CD4-positive, alpha-beta T cell treated with Interleukin-17A for 4 hours (primary cell): ENCODE measurements at regions not wholly inside any gene's neighbourhood (a gene's known extent, or its start where the extent isn't known, plus 50 kb on each side); places are given as distances from the start of the nearest gene placed in this dataset.

Experiments used
- DNase-seq: peaks from one replicate; pipeline ENCODE4 v3.0.0-alpha.2; 2020; ENCODE audit warnings: mixed read lengths

DNA sequence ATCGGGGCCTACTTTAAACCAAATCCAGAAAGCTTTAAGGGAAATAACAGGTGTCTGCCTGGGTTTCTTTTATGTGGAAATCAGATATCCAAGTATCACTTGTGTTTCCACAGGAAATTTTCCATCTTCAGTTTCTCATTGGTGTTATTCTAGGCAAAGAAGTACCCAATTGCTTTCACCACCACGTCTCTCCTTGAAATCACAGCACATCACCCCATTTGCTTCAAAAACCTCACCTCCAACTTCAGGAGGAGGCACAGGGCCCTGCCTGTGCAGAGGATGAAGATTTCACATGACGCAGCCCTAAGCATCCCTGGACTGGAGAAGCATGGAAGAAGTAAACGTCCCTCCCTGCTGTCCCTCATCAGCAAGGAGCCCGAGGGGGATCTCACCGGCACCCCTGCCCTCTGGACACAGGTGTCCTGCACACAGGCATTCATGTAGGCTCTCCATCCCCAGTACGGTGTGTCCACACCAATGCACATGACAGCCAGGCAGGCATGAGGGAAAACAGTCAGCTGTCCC, 182.3 kb downstream of the TBXT start:
- DNase-seq: no peak

DNA sequence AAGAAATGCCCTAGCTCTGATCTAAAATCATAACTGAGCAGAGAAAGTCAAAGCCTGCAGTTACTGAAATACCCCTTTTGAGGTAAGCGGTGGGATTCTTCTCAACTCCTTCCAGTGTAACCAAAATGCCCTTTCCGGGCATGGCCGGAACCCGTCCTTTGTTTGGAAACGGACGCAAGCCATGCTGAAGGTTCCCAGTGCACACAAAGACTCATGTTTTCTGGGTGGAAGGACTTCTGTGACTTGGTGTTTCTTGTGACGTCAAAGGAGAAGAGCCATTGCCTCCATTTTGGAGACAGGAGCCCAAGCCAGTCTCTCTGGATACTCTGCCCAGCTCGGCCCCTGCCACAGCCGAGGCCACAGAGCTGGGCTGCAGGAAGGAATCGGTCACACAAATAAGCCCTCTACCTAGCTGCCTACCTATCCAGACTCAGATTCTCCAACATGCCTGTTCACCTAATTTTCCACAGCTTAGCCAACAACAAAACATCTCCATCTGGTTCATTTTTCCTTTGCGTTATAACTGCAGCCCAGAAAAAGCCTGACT, 182.8 kb downstream of the TBXT start:
- DNase-seq: no peak

DNA sequence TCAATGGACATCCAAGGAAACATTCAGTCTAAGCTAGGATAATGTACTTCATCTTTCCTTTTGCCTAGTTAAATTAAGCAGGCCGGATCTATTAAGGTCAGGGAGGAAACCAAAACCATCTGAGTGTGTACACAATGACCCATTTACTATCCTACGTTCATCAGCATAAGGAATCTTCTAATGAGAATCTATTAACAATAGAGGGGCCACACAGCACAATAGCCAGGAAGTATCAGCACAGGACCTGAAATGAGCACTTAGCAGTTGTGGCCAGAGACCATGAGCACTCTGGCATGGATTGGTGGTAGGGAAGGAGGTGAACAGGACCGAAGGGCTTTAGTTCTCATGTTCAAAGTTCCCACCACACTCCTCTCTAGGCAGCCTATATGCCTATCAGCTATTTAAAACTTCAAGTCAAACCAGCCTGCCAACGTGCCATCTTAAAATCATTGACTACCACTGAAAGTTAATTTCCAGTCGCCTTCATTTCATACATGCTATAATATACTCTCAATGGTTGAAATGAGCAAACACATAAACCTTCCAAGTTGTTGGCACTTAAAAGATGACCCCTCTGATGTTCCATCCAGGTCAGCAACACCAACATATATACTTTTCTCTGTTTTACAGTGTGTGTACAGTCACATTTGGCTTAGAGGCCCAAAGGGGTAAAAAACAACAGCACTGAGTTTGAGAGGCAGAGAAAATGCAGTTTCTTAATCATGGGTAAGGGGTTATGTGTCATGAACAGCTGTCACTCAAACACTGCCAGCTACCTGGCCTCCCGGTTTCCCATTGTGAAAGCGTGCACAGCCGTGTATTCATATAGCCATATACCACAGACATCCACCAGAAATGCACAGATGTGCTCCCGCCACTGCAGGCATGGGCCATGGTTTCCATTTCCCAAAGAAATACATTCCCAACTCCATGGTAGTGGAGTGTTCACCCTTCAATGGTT, 184.3 kb downstream of the TBXT start:
- DNase-seq: no peak

DNA sequence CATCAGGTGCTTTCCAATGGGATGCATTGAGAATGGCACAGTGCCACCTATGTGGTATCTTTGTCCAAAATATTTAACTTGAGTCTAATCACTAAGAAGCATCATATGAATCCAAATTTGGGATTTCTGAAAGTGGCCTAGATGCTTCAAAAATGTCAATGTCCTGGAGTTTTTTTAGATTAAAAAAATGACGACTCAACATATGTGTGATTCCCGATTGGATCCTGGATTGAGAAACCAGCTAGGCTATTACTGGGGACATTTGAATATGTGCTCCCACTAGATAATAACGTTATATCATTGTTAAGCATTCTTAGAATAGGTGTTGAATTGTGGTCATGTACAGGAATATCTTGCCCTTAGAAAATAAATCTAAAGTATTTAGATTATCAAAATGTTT, 189.2 kb downstream of the TBXT start:
- no peak for DNase-seq

DNA sequence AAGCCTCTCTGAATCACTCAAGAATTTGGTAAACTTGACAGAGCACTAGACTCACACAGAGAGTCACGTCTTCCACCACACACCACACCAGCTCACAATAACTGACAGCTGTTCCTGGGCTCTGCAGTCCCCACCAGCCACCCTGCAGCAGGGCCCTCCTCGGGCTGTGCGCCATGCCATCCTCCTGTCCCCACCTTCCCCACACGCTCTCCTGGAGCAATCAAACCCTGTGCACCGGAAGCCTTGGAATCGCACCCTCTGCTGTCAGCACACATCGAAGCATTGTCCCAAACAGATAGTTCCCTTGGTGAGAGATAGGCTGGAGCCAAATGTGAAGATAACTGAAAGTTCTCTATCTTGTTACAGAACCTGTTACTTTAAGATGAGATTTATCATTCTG, 191.0 kb downstream of the TBXT start:
- no peak for DNase-seq

DNA sequence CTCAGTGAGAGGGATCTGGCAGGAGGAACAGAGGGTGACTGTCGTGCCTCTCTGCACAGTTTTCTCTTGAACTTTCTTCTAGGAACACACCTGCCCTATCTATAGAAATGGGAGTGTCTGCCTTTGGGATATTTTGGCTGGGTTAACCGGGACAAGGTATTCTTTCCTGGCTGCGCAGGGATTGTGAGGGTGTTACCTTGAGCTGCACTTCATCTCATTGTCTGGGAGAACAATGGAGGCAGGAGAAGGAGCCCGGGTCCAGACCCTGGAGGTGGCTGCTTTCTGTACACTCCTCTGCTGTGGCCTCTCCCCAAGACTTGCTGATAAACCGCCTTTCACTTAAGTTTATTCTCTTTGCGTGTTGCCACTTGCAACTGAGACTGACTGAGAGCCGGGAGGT, 192.8 kb downstream of the TBXT start:
- no peak for DNase-seq

DNA sequence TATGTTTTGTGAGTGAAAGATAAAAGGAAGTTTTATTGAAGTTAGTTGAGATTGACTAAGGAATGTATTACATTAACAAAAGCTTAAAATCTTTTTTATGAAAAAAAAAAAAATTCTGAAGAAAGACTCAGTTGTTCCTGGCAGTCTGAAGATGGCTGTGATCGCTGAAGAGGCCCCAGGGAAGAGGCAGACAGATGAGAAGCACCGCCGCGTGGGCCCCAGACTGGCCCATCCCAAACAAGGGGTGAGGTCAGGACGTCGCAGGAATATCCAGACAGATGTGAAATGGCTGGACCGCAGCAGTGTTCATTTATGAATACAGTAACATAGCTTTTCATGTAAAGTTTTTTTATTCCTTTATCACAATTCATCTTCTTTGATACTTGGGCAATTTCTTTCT, 194.2 kb downstream of the TBXT start:
- DNase-seq: no peak

DNA sequence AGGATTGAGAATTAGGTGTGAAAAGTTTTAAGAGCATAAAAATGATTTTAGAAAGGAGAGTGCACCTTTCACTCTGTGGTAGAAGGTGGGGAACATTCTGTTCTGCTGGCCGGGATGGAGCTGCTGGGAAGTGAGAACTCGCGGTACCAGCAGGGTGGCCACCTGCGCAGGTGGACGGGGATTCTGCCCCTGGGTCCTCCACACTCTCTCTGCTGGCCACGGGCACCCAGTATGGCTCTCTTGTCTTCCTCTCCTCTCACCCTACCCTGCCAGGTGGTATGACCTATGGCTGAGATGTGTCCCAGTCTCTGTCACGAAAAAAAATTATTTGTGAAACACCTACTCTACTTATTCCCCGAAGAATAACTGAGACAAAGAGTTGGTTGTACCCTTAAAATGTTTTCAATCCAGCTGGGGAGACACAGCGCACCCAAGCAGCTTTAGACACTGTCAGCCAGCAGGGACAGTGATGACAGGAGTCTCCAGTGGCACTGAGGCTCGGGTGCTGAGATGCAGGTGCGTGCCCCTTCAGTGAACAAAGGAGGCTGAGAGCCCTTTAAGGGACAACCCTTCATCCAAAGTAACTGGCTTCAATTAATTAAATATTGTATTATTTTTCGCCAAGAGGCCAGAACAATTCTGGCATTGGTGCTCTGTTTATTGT, 195.4 kb downstream of the TBXT start:
- no peak for DNase-seq

DNA sequence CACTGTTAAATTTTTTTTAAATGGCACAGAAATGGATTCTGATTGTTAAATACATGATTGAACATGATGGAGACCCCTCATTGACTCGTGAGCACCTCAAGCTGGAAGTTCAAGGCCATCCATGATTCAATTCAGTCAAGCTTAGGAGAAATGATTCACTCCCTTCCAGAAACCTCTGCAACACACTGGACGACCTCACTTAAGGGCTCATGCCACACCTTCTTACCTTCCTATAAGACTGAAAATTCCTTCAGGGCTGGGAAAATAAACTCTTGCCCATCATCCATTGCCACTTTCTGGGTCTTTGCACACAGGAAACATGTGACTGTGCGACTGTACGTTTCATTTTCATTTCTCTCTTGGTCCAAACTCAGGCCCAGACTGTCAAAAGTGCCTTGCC, 196.4 kb downstream of the TBXT start:
- no peak for DNase-seq

DNA sequence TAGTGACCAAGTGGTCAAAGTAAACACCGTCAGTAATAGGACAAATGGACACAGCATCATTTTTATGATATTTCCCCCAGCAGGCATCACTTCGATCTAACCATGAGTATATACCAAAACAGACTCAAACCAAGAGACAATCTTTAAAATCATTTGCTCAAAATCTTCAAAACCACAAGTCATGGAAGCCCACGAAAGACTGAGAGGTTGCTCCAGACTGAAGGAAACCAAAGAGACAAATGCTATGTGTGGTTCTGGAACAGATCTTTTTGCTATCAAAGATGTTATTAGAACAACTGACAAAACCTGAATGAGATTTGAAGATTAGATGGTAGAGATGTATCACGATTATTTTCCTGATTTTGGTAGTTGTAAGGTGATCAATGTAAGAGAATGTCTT, 197.7 kb downstream of the TBXT start:
- DNase-seq: no peak

DNA sequence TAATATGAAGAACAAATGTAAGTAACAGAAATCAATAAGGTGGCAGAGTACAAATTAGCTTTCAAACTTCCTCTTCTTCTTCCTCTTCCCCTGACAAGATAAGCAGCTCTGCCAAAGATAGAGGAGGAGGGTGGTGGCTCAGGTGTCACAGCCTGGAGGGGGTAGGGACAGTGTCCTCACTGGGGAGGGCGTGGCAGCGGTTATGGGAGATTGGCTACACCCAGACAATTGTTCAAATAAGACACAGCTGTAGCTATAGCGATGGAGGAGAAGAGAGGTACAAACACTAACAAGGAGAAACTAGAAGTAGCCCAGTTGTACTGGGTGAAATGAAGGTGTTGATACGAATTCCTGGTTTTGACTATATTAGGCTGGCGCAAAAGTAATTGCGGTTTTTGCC, 198.5 kb downstream of the TBXT start:
- no peak for DNase-seq

DNA sequence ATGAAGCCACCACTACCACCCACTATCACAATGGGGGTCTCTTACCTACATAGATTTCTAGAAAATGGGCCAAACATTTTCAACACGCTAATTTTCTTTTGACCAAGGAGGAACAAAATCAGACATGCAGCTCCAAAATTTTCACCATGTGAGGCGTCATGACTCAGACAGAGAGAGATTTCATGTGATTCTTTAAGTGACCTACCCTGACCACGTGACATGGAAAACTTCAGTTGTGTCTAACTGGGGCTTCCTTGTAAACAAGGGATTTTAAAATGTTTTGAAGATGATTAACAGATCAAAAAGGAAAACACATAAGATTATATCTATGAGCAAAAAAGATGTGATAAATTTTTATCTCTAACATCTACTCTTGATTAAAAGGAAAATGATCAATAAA, 199.2 kb downstream of the TBXT start:
- DNase-seq: no peak

DNA sequence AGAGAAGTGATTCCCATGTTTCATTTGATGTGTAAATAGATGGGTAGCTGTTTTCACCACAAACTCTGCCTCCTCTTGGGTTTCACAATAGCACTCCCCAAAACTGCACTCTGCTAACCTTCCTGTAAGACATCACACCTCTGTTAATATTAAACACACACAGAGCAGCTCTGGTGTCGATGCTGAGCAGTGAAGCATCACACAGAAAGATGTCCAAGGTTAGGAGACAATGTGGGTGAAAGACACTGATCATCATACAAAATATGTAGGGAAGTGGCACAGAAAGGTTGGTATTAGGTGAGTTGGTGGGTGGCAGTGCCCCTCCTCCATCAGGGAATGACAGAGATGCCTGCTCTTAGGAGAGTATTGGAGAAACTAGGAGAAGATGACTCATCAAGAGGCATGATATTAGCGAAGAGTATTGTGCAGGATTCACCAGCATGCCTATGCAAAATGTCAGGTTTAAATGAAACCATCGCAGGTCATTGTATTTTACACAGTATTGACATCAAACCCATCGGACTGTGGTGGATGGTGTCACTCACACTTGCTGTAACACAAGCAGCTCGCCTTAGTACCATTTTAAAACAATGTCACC, 199.7 kb downstream of the TBXT start:
- DNase-seq: no peak

DNA sequence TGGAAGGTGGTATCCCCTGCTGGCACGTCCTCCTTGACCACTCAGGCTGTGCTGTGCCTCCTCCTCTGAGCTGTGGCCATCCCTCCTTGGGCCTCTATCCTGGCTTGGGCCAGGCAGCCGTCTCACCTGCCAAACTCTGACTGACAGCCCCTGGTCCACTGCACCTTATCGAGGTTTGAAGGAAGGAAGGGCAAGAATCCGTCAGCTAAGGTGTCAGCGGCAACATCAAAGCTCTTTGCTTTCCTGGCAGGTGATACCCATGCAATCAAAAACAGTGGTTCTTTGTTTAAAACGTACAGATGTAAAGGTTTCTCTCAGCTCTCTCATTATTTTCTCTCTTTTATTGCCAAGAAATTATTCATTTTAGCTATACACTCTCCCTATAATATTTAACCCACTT, 203.9 kb downstream of the TBXT start:
- DNase-seq: no peak

DNA sequence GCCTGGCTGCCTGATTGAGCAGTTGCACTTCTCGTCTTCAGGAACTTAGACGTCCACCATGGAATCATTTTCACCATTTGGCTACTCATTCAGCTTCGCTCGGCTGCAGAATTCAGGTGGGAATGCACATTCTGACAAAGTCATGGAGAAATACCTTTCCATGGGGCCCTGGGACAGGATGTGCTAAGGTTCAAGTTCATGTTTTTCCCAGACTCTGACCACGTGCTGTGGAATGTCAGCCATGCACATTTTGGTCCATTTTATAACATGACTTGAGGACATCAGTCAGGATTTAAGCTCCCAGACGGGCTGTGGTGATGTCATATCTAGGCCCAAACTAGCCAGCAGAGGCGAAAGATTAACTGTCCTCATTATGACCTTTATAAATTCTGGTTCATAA, 205.3 kb downstream of the TBXT start:
- DNase-seq: no peak

DNA sequence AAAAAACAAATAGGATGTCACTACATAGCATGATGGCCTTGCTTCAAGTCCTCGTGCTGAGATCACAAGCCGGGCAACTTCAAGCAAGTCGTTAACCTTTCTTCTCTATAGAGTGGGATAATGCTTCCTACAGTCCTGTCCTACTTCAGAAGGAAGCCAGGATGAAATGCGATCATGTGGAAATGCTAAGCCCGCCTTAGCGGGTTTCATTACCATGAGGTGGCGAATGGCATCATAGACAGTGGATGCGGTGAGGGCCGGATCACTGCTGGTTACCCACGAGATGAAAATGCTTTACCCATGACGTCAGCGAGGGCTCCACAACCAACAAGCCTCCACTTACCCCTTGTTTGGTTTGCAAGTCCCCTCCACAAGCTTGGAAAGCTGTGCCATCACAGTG, 206.4 kb downstream of the TBXT start:
- DNase-seq: no peak

DNA sequence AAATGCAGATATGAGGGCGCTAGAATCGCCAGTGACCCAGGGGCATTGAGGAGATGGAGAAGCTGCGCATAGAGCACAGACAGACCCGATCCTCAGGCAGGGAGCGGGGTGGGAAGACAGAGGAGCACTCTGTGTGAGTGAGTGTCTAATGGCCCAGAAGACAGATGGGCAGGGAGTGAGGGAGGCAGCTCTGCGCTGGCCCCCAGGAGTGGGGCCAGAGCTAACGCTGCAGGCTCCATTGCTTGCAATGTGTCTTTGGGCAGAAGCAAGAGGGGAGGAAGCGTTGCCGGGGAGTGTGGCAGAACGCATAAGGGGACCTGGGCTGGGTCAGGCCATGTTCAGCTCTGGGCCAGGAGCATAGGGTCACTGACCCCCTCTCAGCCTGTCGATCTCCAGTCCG, 207.0 kb downstream of the TBXT start:
- no peak for DNase-seq

DNA sequence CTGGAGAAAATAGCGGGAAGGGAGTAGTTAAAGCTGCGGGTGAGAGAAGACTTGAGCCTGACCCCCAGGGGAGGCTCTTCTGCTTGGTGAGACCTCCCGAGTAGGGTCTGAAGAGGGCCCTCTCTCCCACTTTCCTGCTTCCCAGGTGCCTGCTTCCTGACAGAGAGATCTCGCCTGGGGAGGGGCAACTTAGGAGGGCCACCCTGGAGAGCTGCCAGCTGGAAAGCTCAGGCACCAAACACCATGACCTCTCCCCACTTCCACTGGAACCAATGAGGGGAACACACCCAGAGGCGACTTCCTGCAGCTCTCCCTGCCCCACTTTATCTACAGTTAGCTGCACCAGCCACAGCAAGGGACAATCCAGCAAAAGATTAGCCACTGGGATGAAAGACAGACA, 208.0 kb downstream of the TBXT start:
- DNase-seq: no peak

DNA sequence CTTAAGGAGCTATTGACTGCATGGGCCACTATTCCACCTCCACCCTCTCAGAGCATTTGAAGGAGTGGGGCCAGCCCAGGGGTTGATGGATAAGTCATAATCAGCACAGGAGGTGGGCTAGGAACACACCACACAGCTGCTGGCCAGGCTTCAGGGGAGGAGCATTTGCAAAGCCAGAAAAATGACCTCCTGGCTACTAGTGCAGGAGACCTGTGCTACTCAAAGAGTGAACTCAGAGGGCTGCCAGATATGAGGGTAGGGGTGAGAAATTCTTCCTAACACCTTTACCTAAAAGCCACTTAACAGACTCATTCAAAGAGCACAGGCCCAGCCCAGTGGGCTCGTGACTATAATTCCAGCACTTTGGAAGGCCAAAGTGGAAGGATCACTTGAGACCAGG, 210.8 kb downstream of the TBXT start:
- DNase-seq: no peak

DNA sequence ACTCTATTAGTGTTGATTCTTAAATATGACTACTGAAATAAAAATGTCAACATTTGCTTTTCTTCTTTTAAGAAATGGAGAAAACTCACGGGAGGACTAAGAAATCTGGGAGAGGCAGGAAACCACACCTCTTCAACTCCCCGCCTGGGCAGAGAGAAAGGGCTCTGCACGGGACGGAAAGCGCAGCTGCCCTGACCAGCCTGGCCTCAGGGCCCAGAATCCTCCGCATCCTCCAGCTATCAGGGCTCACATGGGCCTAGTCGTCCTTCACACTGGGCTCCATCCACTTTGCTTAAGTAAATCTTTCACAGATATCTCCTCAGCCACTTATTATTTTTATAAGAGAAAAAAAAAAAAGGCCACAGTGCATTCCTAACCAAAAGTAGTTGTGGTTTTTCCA, 215.1 kb downstream of the TBXT start:
- no peak for DNase-seq

DNA sequence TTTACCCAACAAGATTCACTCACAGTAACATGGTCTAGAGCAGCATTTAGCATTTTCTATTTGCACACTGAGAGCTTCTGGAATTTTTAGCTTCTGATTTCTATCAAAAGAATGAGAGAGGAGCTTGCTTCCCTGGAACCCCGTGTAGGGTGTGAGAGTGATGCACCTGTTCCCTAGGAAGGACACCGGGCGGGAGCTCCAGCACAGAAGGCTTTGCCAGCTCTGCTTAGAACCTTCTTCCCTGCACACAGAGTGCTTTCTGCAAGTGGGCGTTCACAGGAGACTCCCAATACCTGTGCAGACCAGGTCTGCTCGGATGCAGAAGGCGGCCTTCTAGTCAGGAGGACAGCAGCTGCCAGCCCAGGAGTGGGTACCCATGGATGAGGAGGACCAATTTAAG, 217.3 kb downstream of the TBXT start:
- DNase-seq: no peak

DNA sequence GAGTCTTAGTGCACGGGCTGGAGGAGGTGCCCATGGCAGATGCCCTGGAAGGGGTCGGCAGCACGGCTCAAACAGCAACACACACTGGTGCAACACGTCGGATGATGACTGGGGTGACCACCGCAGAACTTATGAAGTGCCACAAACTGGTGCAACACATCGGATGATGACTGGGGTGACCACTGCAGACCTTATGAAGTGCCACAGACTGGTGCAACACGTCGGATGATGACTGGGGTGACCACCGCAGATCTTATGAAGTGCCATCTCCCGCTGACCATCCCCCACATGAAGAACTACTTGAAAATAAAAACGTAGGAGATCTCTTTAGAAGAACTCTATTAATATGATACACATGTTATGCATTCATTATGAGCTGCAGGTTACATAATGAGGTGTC, 218.3 kb downstream of the TBXT start:
- DNase-seq: no peak

DNA sequence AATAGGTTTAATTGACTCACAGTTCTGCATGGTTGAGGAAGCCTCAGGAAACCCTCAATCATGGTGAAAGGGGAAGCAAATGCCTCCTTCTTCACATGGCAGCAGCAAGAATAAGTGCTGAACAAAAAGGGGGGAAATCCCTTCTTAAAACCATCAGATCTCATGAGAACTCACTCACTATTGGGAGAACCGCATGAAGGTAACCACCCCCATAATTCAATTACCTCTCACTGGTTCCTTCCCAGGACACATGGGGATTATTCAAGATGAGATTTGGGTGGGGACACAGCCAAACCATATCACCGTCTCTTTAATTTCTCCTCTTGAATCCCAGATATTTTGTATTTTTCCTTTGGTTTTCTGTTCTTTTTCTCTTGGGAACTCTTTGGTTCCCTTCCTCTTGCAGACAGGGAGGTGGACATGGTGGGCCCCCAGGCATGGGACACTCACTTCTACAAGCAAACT, 223.6 kb downstream of the TBXT start:
- DNase-seq: no peak
